Activated naive CD4-positive, alpha-beta T cell treated with anti-CD3 and anti-CD28 coated beads, Interleukin-2, amount 50 U/mL, for 72 hours (primary cell): ENCODE measurements at regions not wholly inside any gene's neighbourhood (a gene's known extent, or its start where the extent isn't known, plus 50 kb on each side); places are given as distances from the start of the nearest gene placed in this dataset.
"Not testable (repeated sequence)": the region's sequence is repeated elsewhere in the genome, so short reads cannot be mapped to it uniquely, and the experiment has no call there.

Experiments used
- ATAC-seq, 2 donors: fragments of 150-1000 bp; cut with Tn5 transposase; 2 replicates each; pipeline ENCODE4 v1.10.0; 2021; ENCODE audit warnings: mild to moderate bottlenecking in 2 of 2, moderate library complexity in 2 of 2
- DNase-seq, 2 donors: peaks; one replicate each; pipeline ENCODE4 v3.0.0; 2021 to 2022; ENCODE audit warnings: low spot score in 2 of 2
- H3K27ac Mint-ChIP-seq, 2 donors: one replicate each; pipeline ENCODE4 v1.8.0; 2022; ENCODE audit warnings: mild to moderate bottlenecking in 2 of 2, mixed read lengths in 2 of 2
- H3K36me3 Mint-ChIP-seq, 2 donors: one replicate each; pipeline ENCODE4 v1.8.0; 2022; ENCODE audit warnings: mixed read lengths in 2 of 2
- H3K9me3 Mint-ChIP-seq, 2 donors: one replicate each; pipeline ENCODE4 v1.8.0; 2022; ENCODE audit warnings: mixed read lengths in 2 of 2

GRCh38 chr6:68144667-68145066 is 490.4 kb upstream of the ADGRB3 start:
- ATAC-seq (no peak), DNase-seq (no peak)
- Mint-ChIP-seq H3K36me3 (peaks cover 0 to 5% of the 10 kb centered on the region in 2 donors), H3K27ac (no peak overlapping the region), H3K9me3 (peaks cover 18 to 29% of the 10 kb centered on the region in 2 donors)

GRCh38 chr6:68141190-68141589 is 493.9 kb upstream of the ADGRB3 start:
- H3K9me3 Mint-ChIP-seq, result peaks cover 15 to 33% of the 10 kb centered on the region in 2 donors
- H3K36me3 Mint-ChIP-seq, result peaks cover 0 to 5% of the 10 kb centered on the region in 2 donors
- no peak overlapping the region for H3K27ac Mint-ChIP-seq
- DNase-seq, result no peak
- no peak for ATAC-seq

- ATAC-seq, result no peak
- Mint-ChIP-seq H3K9me3 (peaks cover 18 to 37% of the 10 kb centered on the region in 2 donors), H3K36me3 (peaks cover 0 to 5% of the 10 kb centered on the region in 2 donors), H3K27ac (no peak overlapping the region)
- no peak for DNase-seq
Measured at GRCh38 chr6:68139130-68139529, 496.0 kb upstream of the ADGRB3 start.

GRCh38 chr6:68134796-68135195 is 500.3 kb upstream of the ADGRB3 start:
- Mint-ChIP-seq H3K9me3 (peaks cover 16 to 20% of the 10 kb centered on the region in 2 donors), H3K36me3 (no peaks in the 10 kb centered on the region), H3K27ac (no peak overlapping the region)
- no peak for ATAC-seq
- DNase-seq, result no peak

GRCh38 chr6:68128211-68128610 is 506.9 kb upstream of the ADGRB3 start:
- Mint-ChIP-seq H3K27ac (no peak overlapping the region), H3K9me3 (peaks cover 15% of the 10 kb centered on the region in 2 donors), H3K36me3 (no peaks in the 10 kb centered on the region)
- no peak for DNase-seq
- ATAC-seq, result no peak

GRCh38 chr6:68127074-68127473 is 508.0 kb upstream of the ADGRB3 start:
- no peak for DNase-seq
- Mint-ChIP-seq H3K27ac (no peak overlapping the region), H3K9me3 (peaks cover 22 to 23% of the 10 kb centered on the region in 2 donors), H3K36me3 (peaks cover 0 to 10% of the 10 kb centered on the region in 2 donors)
- ATAC-seq, result no peak

- Mint-ChIP-seq H3K9me3 (peaks cover 20 to 23% of the 10 kb centered on the region in 2 donors), H3K27ac (no peak overlapping the region), H3K36me3 (peaks cover 0 to 10% of the 10 kb centered on the region in 2 donors)
- ATAC-seq (peak; percentile 34 to 47), DNase-seq (no peak)
Measured at GRCh38 chr6:68126089-68126749, 508.9 kb upstream of the ADGRB3 start.

- DNase-seq, H3K27ac Mint-ChIP-seq, ATAC-seq: not testable (repeated sequence)
- peaks cover 19 to 23% of the 10 kb centered on the region in 2 donors for H3K9me3 Mint-ChIP-seq
- H3K36me3 Mint-ChIP-seq, result peaks cover 0 to 10% of the 10 kb centered on the region in 2 donors
Measured at GRCh38 chr6:68122975-68123374, 512.1 kb upstream of the ADGRB3 start.

GRCh38 chr6:68122032-68122431 is 513.0 kb upstream of the ADGRB3 start:
- peaks cover 0 to 10% of the 10 kb centered on the region in 2 donors for H3K36me3 Mint-ChIP-seq
- DNase-seq, result no peak
- H3K9me3 Mint-ChIP-seq, result peaks cover 14 to 18% of the 10 kb centered on the region in 2 donors
- ATAC-seq, result no peak
- H3K27ac Mint-ChIP-seq, result no peak overlapping the region

- Mint-ChIP-seq H3K36me3 (peaks cover 0 to 10% of the 10 kb centered on the region in 2 donors), H3K9me3 (peaks cover 12 to 18% of the 10 kb centered on the region in 2 donors)
- ATAC-seq, DNase-seq, H3K27ac Mint-ChIP-seq: not testable (repeated sequence)
Measured at GRCh38 chr6:68120954-68121353, 514.1 kb upstream of the ADGRB3 start.

- H3K36me3 Mint-ChIP-seq, result no peaks in the 10 kb centered on the region
- H3K27ac Mint-ChIP-seq, result no peak overlapping the region
- DNase-seq, result no peak
- no peak for ATAC-seq
- H3K9me3 Mint-ChIP-seq, result peaks cover 0 to 4% of the 10 kb centered on the region in 2 donors
Measured at GRCh38 chr6:68114463-68115047, 520.5 kb upstream of the ADGRB3 start.

GRCh38 chr6:68108233-68108835 is 526.7 kb upstream of the ADGRB3 start:
- DNase-seq (no peak), ATAC-seq (no peak)
- no peak overlapping the region for H3K27ac Mint-ChIP-seq
- H3K9me3 Mint-ChIP-seq, result no peaks in the 10 kb centered on the region
- no peaks in the 10 kb centered on the region for H3K36me3 Mint-ChIP-seq

GRCh38 chr6:68094070-68094469 is 541.0 kb upstream of the ADGRB3 start:
- no peak for ATAC-seq
- H3K27ac Mint-ChIP-seq, result no peak overlapping the region
- H3K36me3 Mint-ChIP-seq, result no peaks in the 10 kb centered on the region
- no peak for DNase-seq
- H3K9me3 Mint-ChIP-seq, result peaks cover 8 to 15% of the 10 kb centered on the region in 2 donors

- Mint-ChIP-seq H3K27ac (no peak overlapping the region), H3K9me3 (peaks cover 12 to 18% of the 10 kb centered on the region in 2 donors), H3K36me3 (no peaks in the 10 kb centered on the region)
- DNase-seq (no peak), ATAC-seq (no peak)
Measured at GRCh38 chr6:68087399-68088133, 547.5 kb upstream of the ADGRB3 start.

- Mint-ChIP-seq H3K9me3 (peaks cover 8 to 13% of the 10 kb centered on the region in 2 donors), H3K36me3 (no peaks in the 10 kb centered on the region), H3K27ac (no peak overlapping the region)
- ATAC-seq (no peak), DNase-seq (no peak)
Measured at GRCh38 chr6:68086199-68086598, 548.9 kb upstream of the ADGRB3 start.

- not testable (repeated sequence) for H3K36me3 Mint-ChIP-seq, ATAC-seq, DNase-seq
Measured at GRCh38 chr6:68085599-68085998, 549.5 kb upstream of the ADGRB3 start.

GRCh38 chr6:68082086-68082485 is 553.0 kb upstream of the ADGRB3 start:
- no peak overlapping the region for H3K27ac Mint-ChIP-seq
- peaks cover 6 to 9% of the 10 kb centered on the region in 2 donors for H3K9me3 Mint-ChIP-seq
- ATAC-seq (no peak), DNase-seq (no peak)
- H3K36me3 Mint-ChIP-seq, result no peaks in the 10 kb centered on the region

More at GRCh38 chr6:68085599-68085998, 549.5 kb upstream of the ADGRB3 start:
- H3K27ac Mint-ChIP-seq, result not testable (repeated sequence)
- peaks cover 8 to 13% of the 10 kb centered on the region in 2 donors for H3K9me3 Mint-ChIP-seq
